Smooth muscle cell (in vitro differentiated cells): ENCODE measurements at regions not wholly inside any gene's neighbourhood (a gene's known extent, or its start where the extent isn't known, plus 50 kb on each side); places are given as distances from the start of the nearest gene placed in this dataset.

Source experiments
- DNase-seq: peaks from one replicate; lab custom pipeline; 2025; ENCODE audit not compliant: unreplicated experiment; lab: John Stamatoyannopoulos, UW
- H2AFZ ChIP-seq: fragments of 200-600 bp; sonication (generic); 2 replicates; pipeline ENCODE4 v1.6.0; 2016; ENCODE audit warnings: antibody characterized with exemption, low read depth, mild to moderate bottlenecking
- H3F3A ChIP-seq: fragments of 200-600 bp; sonication (generic); 2 replicates; pipeline ENCODE4 v1.6.0; 2017; ENCODE audit warnings: antibody characterized with exemption, low read depth
- H3K27ac ChIP-seq: fragments of 200-600 bp; sonication (generic); 2 replicates; pipeline ENCODE4 v1.5.1; 2016; ENCODE audit warnings: low read depth, mild to moderate bottlenecking
- H3K27me3 ChIP-seq: fragments of 200-600 bp; sonication (generic); 2 replicates; pipeline ENCODE4 v1.6.1; 2016; ENCODE audit warnings: low read depth, mild to moderate bottlenecking
- H3K36me3 ChIP-seq: fragments of 200-600 bp; sonication (generic); 2 replicates; pipeline ENCODE4 v1.5.1; 2016; ENCODE audit warnings: low read depth
- H3K4me1 ChIP-seq: fragments of 200-600 bp; sonication (generic); 2 replicates; pipeline ENCODE4 v1.5.1; 2016; ENCODE audit warnings: low read depth
- H3K4me2 ChIP-seq: fragments of 200-600 bp; sonication (generic); 2 replicates; pipeline ENCODE4 v1.6.0; 2016; ENCODE audit warnings: mild to moderate bottlenecking
- H3K4me3 ChIP-seq: fragments of 200-600 bp; sonication (generic); 2 replicates; pipeline ENCODE4 v1.5.1; 2016; ENCODE audit warnings: mild to moderate bottlenecking
- H3K79me2 ChIP-seq: fragments of 200-600 bp; sonication (generic); 2 replicates; pipeline ENCODE4 v1.6.0; 2016; ENCODE audit warnings: low read depth, mild to moderate bottlenecking
- H3K9ac ChIP-seq: fragments of 200-600 bp; sonication (generic); 2 replicates; pipeline ENCODE4 v1.6.0; 2016; ENCODE audit warnings: low read depth
- H3K9me3 ChIP-seq: fragments of 200-600 bp; sonication (generic); replicated peaks from 2 replicates; pipeline ENCODE4 v1.5.1; 2016; ENCODE audit warnings: low read depth
- H4K20me1 ChIP-seq: fragments of 200-600 bp; sonication (generic); 2 replicates; pipeline ENCODE4 v1.6.0; 2016; ENCODE audit warnings: low read depth
- CTCF ChIP-seq: fragments of 200-600 bp; sonication (generic); IDR thresholded peaks from 2 replicates; pipeline ENCODE4 v1.5.1; 2017; ENCODE audit warnings: borderline replicate concordance, mild to moderate bottlenecking, antibody characterized with exemption; ENCODE audit not compliant: insufficient read depth, poor library complexity, severe bottlenecking
- WGBS: methylation state at CpG from one replicate; pipeline ENCODE4 v1.1.7; 2016; ENCODE audit warnings: low lambda C conversion rate; 5-methylcytosine and 5-hydroxymethylcytosine counted together

GRCh38 chr3:181943285-181943684 is 231.6 kb downstream of the SOX2 start:
- no peak for TF ChIP-seq CTCF
- H3F3A ChIP-seq: no peaks in the 10 kb centered on the region
- no peak overlapping the region for H3K9ac ChIP-seq
- no peak overlapping the region for H2AFZ ChIP-seq
- no peak overlapping the region for H3K4me3 ChIP-seq
- no peaks in the 10 kb centered on the region for H4K20me1 ChIP-seq
- no peaks in the 10 kb centered on the region for H3K79me2 ChIP-seq
- H3K27ac ChIP-seq: no peak overlapping the region
- no peak overlapping the region for H3K4me2 ChIP-seq
- no peak for DNase-seq
- WGBS: 25% methylated on average over 6 of the region's 6 CpGs
- H3K36me3 ChIP-seq: no peaks in the 10 kb centered on the region
- peaks cover 16% of the 10 kb centered on the region for H3K27me3 ChIP-seq
- peaks cover 24% of the 10 kb centered on the region for H3K4me1 ChIP-seq
- H3K9me3 ChIP-seq: no peaks in the 10 kb centered on the region

GRCh38 chr3:181947606-181948005 is 235.9 kb downstream of the SOX2 start:
- no peaks in the 10 kb centered on the region for H4K20me1 ChIP-seq
- no peak for TF ChIP-seq CTCF
- H3K27ac ChIP-seq: no peak overlapping the region
- H3K27me3 ChIP-seq: no peaks in the 10 kb centered on the region
- peaks cover 10% of the 10 kb centered on the region for H3K4me1 ChIP-seq
- H2AFZ ChIP-seq: no peak overlapping the region
- WGBS: 46% methylated on average over 1 of the region's 1 CpG
- no peaks in the 10 kb centered on the region for H3K79me2 ChIP-seq
- H3K4me2 ChIP-seq: no peak overlapping the region
- H3K36me3 ChIP-seq: no peaks in the 10 kb centered on the region
- no peaks in the 10 kb centered on the region for H3K9me3 ChIP-seq
- H3K4me3 ChIP-seq: no peak overlapping the region
- H3K9ac ChIP-seq: no peak overlapping the region
- H3F3A ChIP-seq: no peaks in the 10 kb centered on the region
- no peak for DNase-seq

- Histone ChIP-seq H3K4me1 (peaks cover 5% of the 10 kb centered on the region), H4K20me1 (no peaks in the 10 kb centered on the region), H3K36me3 (no peaks in the 10 kb centered on the region), H2AFZ (no peak overlapping the region), H3K4me2 (no peak overlapping the region), H3K79me2 (no peaks in the 10 kb centered on the region), H3K4me3 (no peak overlapping the region), H3K9ac (no peak overlapping the region), H3K9me3 (no peaks in the 10 kb centered on the region), H3K27me3 (no peaks in the 10 kb centered on the region), H3F3A (no peaks in the 10 kb centered on the region), H3K27ac (no peak overlapping the region)
- no peak for DNase-seq
- TF ChIP-seq CTCF: peak; percentile 7
- 40% methylated on average over 2 of the region's 2 CpGs for WGBS
These were observed 236.6 kb downstream of the SOX2 start for GRCh38 chr3:181948286-181948685.

GRCh38 chr3:181952221-181952620 is 240.5 kb downstream of the SOX2 start:
- no peak overlapping the region for H3K4me3 ChIP-seq
- H4K20me1 ChIP-seq: no peaks in the 10 kb centered on the region
- H3K36me3 ChIP-seq: no peaks in the 10 kb centered on the region
- no peak overlapping the region for H3K9ac ChIP-seq
- WGBS: 76% methylated on average over 5 of the region's 5 CpGs
- H2AFZ ChIP-seq: no peak overlapping the region
- DNase-seq: no peak
- no peak overlapping the region for H3K27ac ChIP-seq
- no peak overlapping the region for H3K4me2 ChIP-seq
- H3K9me3 ChIP-seq: no peaks in the 10 kb centered on the region
- H3K4me1 ChIP-seq: peaks cover 5% of the 10 kb centered on the region
- H3K79me2 ChIP-seq: no peaks in the 10 kb centered on the region
- TF ChIP-seq CTCF: no peak
- no peaks in the 10 kb centered on the region for H3F3A ChIP-seq
- no peaks in the 10 kb centered on the region for H3K27me3 ChIP-seq
